Activated CD4-positive, alpha-beta memory T cell treated with anti-CD3 and anti-CD28 coated beads for 36 hours (primary cell): ENCODE measurements at regions not wholly inside any gene's neighbourhood (a gene's known extent, or its start where the extent isn't known, plus 50 kb on each side); places are given as distances from the start of the nearest gene placed in this dataset.

ENCODE experiments used
- CTCF ChIA-PET: fragments of 350-600 bp; sonication (Branson Sonifier 250); formaldehyde crosslinking; loops from one replicate; lab custom pipeline; 2021; ENCODE audit warnings: antibody characterized with exemption, inconsistent platforms; lab: Charles Lee
- POLR2A ChIA-PET: fragments of 350-600 bp; sonication (Branson Sonifier 250); formaldehyde crosslinking; loops from one replicate; lab custom pipeline; 2021; ENCODE audit warnings: antibody characterized with exemption; lab: Charles Lee
- DNase-seq: peaks from one replicate; pipeline ENCODE4 v3.0.0-alpha.2; 2020
- H3K27ac Mint-ChIP-seq: one replicate; pipeline ENCODE4 v1.8.0; 2021; ENCODE audit warnings: mixed read lengths
- H3K27me3 Mint-ChIP-seq: one replicate; pipeline ENCODE4 v1.8.0; 2021; ENCODE audit warnings: mixed read lengths
- H3K36me3 Mint-ChIP-seq: one replicate; pipeline ENCODE4 v1.8.0; 2021; ENCODE audit warnings: mixed read lengths
- H3K4me1 Mint-ChIP-seq: one replicate; pipeline ENCODE4 v1.8.0; 2021; ENCODE audit warnings: low read depth, mixed read lengths
- H3K4me3 Mint-ChIP-seq: one replicate; pipeline ENCODE4 v1.8.0; 2021; ENCODE audit warnings: mild to moderate bottlenecking, mixed read lengths
- H3K9me3 Mint-ChIP-seq: one replicate; pipeline ENCODE4 v1.8.0; 2021; ENCODE audit warnings: mixed read lengths
- intact Hi-C: fragments of 100-400 bp; cut with micrococcal nuclease; formaldehyde crosslinking; loops from one replicate; pipeline ENCODE4 v1.15.1; 2023

DNA sequence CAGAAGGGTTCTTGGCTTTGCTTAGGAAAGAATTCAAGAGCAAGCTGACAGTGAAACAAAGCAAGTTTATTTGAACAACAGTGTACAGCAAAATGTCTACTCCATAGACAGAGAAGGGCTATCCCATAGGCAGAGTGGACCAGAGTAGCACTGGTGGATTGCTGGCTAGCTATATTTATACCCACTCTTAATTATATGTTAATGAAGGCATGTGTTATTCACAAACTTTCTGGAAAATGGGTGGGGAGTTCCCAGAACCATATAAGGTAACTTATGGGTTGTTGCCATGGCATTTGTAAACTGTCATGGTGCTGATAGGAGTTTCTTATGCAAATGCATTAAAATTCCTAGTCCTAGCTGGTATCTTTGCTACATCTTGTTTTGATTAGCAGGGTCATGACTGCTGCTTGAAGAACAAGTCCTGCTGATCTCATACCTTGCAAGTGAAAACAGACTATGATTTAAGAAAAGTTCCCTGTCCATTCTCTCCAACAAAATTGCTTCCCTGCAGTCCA is 330.5 kb downstream of the BUD13 start:
- Mint-ChIP-seq H3K9me3 (peaks cover 8% of the 10 kb centered on the region), H3K27me3 (peaks cover 11% of the 10 kb centered on the region), H3K36me3 (no peaks in the 10 kb centered on the region), H3K27ac (no peak overlapping the region), H3K4me3 (no peak overlapping the region), H3K4me1 (no peaks in the 10 kb centered on the region)
- CTCF ChIA-PET = no interaction called here
- DNase-seq = no peak
- POLR2A ChIA-PET = no interaction called here
- intact Hi-C loops = no loop called here

DNA sequence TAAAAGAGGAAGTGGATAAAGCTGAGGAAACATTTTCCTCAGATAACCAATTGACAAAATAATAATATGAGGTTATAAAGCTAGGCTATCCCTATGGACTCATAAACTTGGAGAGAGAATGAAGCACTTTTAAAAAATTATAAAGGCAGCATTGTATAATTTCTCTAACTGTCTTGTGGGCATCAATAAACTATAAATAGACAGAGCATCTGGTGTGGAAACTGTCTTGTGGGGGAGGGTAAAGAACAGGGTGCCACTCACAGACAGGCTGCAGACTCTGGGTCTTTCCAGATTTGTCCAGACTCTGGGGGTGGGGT is 333.5 kb downstream of the BUD13 start:
- no peak for DNase-seq
- no peak overlapping the region for H3K4me3 Mint-ChIP-seq
- POLR2A ChIA-PET = no interaction called here
- no peaks in the 10 kb centered on the region for H3K4me1 Mint-ChIP-seq
- no peak overlapping the region for H3K27ac Mint-ChIP-seq
- no peaks in the 10 kb centered on the region for H3K36me3 Mint-ChIP-seq
- peaks cover 8% of the 10 kb centered on the region for H3K9me3 Mint-ChIP-seq
- peaks cover 5% of the 10 kb centered on the region for H3K27me3 Mint-ChIP-seq
- CTCF ChIA-PET = no interaction called here
- intact Hi-C loops = no loop called here

DNA sequence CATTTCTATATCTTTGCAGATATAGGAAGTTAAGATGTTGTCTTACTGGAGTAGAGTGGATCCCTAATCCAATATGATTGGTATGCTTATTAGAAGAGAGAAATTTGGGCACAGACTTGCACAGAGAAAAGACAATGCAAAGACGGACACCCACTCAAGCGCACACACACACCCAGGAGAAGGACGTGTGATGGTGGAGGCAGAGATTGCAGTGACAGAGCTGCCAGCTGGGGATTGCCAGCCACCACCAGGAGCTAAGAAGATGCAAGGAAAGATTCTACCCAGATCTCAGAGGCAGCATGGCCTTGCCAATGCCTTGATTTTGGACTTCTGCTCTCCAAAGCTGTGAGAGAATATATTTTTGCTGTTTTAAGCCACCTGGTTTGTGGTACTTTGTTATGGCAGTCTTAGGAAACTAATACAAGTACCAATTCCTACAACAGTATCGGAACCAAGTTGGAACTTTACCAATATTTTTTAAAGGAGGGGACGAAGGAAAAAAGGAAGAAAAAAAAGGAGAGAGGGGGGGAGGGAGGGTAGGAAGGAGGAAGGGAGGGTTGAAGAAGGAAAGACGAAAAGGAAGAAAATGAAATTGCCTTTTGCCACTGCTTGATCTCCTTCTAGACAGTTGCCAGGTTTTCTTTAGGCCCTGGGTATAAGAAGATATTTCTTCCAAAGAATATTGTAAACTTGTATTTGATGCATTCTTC is 334.0 kb downstream of the BUD13 start:
- H3K36me3 Mint-ChIP-seq = no peaks in the 10 kb centered on the region
- no peaks in the 10 kb centered on the region for H3K4me1 Mint-ChIP-seq
- POLR2A ChIA-PET = no interaction called here

DNA sequence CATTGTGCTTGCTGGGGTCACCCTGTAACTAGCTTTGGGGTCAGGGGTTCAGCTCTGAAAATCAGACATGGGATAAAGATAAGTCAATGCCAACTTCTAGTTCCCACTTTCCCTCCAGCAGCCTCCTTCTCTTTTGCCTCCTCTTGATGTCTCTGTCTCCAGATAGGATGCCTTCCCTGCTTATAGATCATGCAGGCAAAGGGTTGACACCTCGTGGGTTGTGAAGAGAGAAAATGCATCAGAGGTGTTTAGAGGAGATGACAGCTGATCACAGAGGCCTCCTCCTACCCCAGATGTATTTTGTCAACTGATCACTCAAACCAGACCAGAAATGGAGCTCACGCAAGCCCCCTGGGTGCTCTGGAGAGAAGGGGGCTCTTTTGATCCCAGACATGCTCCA is 337.8 kb downstream of the BUD13 start:
- peaks cover 4% of the 10 kb centered on the region for H3K27me3 Mint-ChIP-seq
- CTCF ChIA-PET = no interaction called here
- H3K27ac Mint-ChIP-seq = no peak overlapping the region
- H3K4me1 Mint-ChIP-seq = no peaks in the 10 kb centered on the region
- no peak for DNase-seq
- POLR2A ChIA-PET = no interaction called here
- peaks cover 3% of the 10 kb centered on the region for H3K9me3 Mint-ChIP-seq
- H3K4me3 Mint-ChIP-seq = no peak overlapping the region
- intact Hi-C loops = no loop called here
- no peaks in the 10 kb centered on the region for H3K36me3 Mint-ChIP-seq

More for the DNA sequence above, 334.0 kb downstream of the BUD13 start:
- Mint-ChIP-seq H3K9me3 (peaks cover 8% of the 10 kb centered on the region), H3K27ac (no peak overlapping the region), H3K27me3 (peaks cover 8% of the 10 kb centered on the region), H3K4me3 (no peak overlapping the region)
- intact Hi-C loops = no loop called here
- CTCF ChIA-PET = no interaction called here
- no peak for DNase-seq

DNA sequence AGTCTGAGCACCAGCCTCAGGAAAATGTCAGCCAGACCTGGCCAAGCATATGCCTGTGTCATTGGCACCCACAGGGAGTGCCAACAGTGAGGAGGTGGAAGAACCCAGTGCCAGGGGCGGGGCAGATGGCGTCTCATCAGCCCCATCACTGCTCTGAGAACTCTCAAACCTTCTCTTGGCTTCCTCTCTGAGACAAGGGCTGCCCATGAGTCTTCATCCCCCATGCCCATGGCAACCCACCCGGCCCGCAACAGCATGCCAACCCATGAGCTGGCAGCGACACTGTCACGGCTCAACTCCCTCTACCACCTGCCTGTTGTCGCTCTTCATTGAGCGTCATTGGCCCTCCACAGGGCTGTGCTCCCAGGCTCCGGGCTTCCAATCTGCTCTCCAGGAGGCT is 340.5 kb downstream of the BUD13 start:
- Mint-ChIP-seq H3K27me3 (peaks cover 7% of the 10 kb centered on the region), H3K4me3 (no peak overlapping the region), H3K27ac (no peak overlapping the region), H3K4me1 (no peaks in the 10 kb centered on the region), H3K36me3 (no peaks in the 10 kb centered on the region), H3K9me3 (no peaks in the 10 kb centered on the region)
- DNase-seq = no peak
- ChIA-PET POLR2A (no interaction called here), CTCF (no interaction called here)
- intact Hi-C loops = no loop called here

- no peaks in the 10 kb centered on the region for H3K9me3 Mint-ChIP-seq
- H3K4me3 Mint-ChIP-seq = no peak overlapping the region
- no peak for DNase-seq
- intact Hi-C loops = no loop called here
- peaks cover 6% of the 10 kb centered on the region for H3K27me3 Mint-ChIP-seq
- H3K27ac Mint-ChIP-seq = no peak overlapping the region
- H3K36me3 Mint-ChIP-seq = no peaks in the 10 kb centered on the region
- no peaks in the 10 kb centered on the region for H3K4me1 Mint-ChIP-seq
- ChIA-PET POLR2A (no interaction called here), CTCF (no interaction called here)
Observed at GRCh38 chr11:116431842-116432241, 340.9 kb downstream of the BUD13 start.

DNA sequence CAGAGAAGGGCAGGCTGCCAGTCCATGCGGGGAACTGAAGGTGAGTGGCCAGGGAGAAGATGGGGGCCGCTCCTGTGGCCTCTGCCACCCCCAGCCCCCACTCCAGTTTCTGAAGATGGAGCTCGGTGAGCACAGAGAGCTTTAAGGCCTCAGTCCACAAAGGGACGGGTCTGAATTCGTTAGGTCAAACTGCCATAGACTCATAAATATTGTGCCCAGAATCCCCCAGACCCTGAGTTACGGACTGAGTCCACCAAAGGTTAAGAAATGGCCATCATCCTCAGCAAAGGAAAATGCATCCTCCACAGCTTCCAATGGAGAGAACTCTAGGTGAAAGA is 344.2 kb downstream of the BUD13 start:
- Mint-ChIP-seq H3K4me3 (no peak overlapping the region), H3K27ac (no peak overlapping the region), H3K36me3 (no peaks in the 10 kb centered on the region), H3K27me3 (peaks cover 3% of the 10 kb centered on the region), H3K4me1 (no peaks in the 10 kb centered on the region), H3K9me3 (no peaks in the 10 kb centered on the region)
- ChIA-PET CTCF (no interaction called here), POLR2A (no interaction called here)
- no peak for DNase-seq
- intact Hi-C loops = no loop called here

DNA sequence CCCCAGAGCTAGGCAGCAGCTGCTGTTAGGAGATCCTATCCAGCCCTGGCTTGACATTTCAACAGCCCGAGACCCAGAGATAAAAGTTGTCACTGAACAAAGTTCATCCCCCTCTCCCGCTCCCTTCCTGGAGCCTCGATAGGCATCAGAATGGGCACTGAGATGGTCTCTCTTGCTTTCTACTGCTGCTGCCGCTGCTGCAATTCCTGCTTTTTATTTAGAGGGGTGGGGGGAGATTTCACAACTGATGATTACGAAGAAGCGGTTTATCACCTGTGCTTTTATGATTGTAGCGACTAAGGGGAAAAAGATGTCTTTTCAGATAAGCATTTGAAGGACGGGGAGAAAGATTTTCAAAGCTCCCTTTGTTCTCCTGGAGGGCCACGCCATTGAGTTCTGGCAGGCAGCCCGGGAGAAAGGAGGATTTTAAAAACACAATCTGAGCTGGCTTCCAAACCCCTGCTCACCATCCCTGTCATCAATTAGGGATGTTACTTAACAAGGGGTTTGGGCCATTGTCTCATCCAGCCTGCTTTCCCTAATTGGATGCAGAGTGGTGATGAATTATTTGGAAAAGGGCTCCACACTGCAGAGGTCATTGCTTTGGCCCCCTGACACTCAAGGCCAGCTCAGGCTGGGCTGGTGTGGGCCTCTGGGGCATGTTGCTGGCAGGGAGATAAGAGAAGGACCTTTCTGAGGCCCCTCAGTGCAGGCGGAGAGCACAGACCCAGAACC is 344.7 kb downstream of the BUD13 start:
- POLR2A ChIA-PET = no interaction called here
- no peak for DNase-seq

GRCh38 chr11:116427337-116427902 is 345.4 kb downstream of the BUD13 start:
- Mint-ChIP-seq H3K36me3 (no peaks in the 10 kb centered on the region), H3K9me3 (no peaks in the 10 kb centered on the region), H3K27ac (no peak overlapping the region), H3K4me3 (no peak overlapping the region), H3K27me3 (peaks cover 3% of the 10 kb centered on the region), H3K4me1 (no peaks in the 10 kb centered on the region)
- ChIA-PET CTCF (interaction anchor here (0.5 kb wide), 1 partner anchor 538 kb away, joined by 3 read pairs; no protein-coding TSS in a partner anchor), POLR2A (no interaction called here)
- DNase-seq = no peak
- intact Hi-C loops = no loop called here

More for the DNA sequence above, 344.7 kb downstream of the BUD13 start:
- Mint-ChIP-seq H3K36me3 (no peaks in the 10 kb centered on the region), H3K27me3 (peaks cover 3% of the 10 kb centered on the region), H3K9me3 (no peaks in the 10 kb centered on the region), H3K4me1 (no peaks in the 10 kb centered on the region), H3K4me3 (no peak overlapping the region), H3K27ac (no peak overlapping the region)
- intact Hi-C loops = no loop called here
- CTCF ChIA-PET = no interaction called here

GRCh38 chr11:116426761-116427160 is 346.0 kb downstream of the BUD13 start:
- intact Hi-C loops = no loop called here
- no peaks in the 10 kb centered on the region for H3K4me1 Mint-ChIP-seq
- POLR2A ChIA-PET = no interaction called here
- no peaks in the 10 kb centered on the region for H3K36me3 Mint-ChIP-seq
- CTCF ChIA-PET = interaction anchor here (0.5 kb wide), 1 partner anchor 539 kb away, joined by 3 read pairs; no protein-coding TSS in a partner anchor
- no peak overlapping the region for H3K27ac Mint-ChIP-seq
- no peak for DNase-seq
- H3K27me3 Mint-ChIP-seq = peaks cover 3% of the 10 kb centered on the region
- no peak overlapping the region for H3K4me3 Mint-ChIP-seq
- no peaks in the 10 kb centered on the region for H3K9me3 Mint-ChIP-seq

DNA sequence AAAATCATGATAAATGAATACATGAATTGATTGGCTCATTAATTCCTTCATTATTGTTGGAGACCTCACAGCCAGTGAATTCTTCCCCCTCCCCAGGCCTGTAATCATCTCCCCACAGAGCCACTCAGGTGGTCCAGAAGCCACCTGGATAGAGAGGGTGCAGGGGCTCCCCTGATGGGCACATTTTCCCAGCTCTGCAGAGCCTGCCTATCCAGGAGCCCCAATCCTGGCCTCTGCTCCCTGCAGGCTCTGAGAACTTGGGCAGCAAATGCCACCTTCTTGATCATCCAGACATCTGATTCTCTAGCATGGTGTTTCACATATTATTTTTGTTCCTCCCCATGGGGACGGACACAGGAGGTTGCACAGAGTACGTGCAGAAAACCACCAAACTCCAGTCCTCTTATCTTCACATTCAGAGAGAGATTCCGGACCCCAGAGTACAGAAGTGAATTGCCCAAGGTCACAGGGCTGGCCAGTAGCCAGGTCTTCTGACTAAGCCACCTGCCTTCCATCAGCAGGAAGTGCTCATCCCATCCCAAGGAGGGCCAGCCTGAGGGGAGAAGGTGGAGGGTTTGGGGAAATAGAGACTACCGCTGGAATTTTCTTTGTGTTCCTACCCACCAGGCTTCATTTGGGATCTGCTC is 348.0 kb downstream of the BUD13 start:
- Mint-ChIP-seq H3K4me1 (no peaks in the 10 kb centered on the region), H3K9me3 (no peaks in the 10 kb centered on the region), H3K4me3 (no peak overlapping the region), H3K36me3 (no peaks in the 10 kb centered on the region), H3K27ac (no peak overlapping the region), H3K27me3 (peaks cover 6% of the 10 kb centered on the region)
- intact Hi-C loops = no loop called here
- POLR2A ChIA-PET = no interaction called here
- DNase-seq = no peak
- CTCF ChIA-PET = no interaction called here

GRCh38 chr11:116422956-116423600 is 349.7 kb downstream of the BUD13 start:
- intact Hi-C loops = no loop called here
- H3K27ac Mint-ChIP-seq = no peak overlapping the region
- POLR2A ChIA-PET = no interaction called here
- CTCF ChIA-PET = no interaction called here
- no peaks in the 10 kb centered on the region for H3K9me3 Mint-ChIP-seq
- H3K36me3 Mint-ChIP-seq = no peaks in the 10 kb centered on the region
- no peak overlapping the region for H3K4me3 Mint-ChIP-seq
- peaks cover 5% of the 10 kb centered on the region for H3K27me3 Mint-ChIP-seq
- H3K4me1 Mint-ChIP-seq = no peaks in the 10 kb centered on the region
- no peak for DNase-seq
